Activated CD8-positive, alpha-beta memory T cell treated with anti-CD3 and anti-CD28 coated beads for 4 hours (primary cell): ENCODE measurements at regions not wholly inside any gene's neighbourhood (a gene's known extent, or its start where the extent isn't known, plus 50 kb on each side); places are given as distances from the start of the nearest gene placed in this dataset.

ENCODE experiments used
- DNase-seq, 2 donors: peaks; one replicate each; pipeline ENCODE4 v3.0.0-alpha.2; 2020; ENCODE audit warnings: low read depth in 2 of 2

DNA sequence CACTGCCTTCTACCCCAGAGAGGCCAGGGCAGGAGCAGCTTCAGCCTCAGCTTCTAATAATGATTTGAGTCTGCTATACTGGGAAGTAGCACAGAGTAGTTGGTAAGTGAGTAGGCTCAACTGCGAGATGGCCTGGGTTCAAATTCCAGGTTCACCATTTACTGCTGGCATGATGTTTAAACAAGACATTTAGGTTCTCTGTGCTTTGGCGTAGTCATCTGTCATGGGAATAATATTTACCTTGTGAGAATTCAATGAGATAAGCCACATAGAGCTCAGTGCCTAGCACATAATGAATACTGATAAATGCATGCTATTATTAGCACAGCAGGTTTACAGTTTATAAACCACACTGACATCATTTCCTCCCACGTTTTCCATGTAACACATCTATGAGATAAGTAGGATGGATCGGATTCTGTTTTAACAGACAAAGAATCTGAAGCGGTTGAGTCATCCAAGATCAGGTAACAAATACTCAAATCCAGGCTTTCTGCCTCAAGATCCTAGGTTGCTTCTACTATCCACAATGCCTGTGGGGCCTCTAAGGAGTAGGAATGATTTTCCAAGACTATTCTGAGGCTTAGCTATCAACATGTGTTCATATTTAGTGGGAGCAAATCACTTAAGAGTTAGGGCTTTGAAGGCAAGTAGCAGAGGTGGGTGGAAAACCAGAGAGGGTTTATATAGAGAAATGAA is 72.9 kb upstream of the DTNBP1 start:
- no peak for DNase-seq

- DNase-seq = no peak
Measured at GRCh38 chr6:15734118-15734897, 71.5 kb upstream of the DTNBP1 start.

GRCh38 chr6:15730922-15731321 is 68.1 kb upstream of the DTNBP1 start:
- no peak for DNase-seq

- DNase-seq = no peak
Measured at GRCh38 chr6:15730442-15730841, 67.6 kb upstream of the DTNBP1 start.

- DNase-seq = no peak
Measured at GRCh38 chr6:15722731-15723130, 59.9 kb upstream of the DTNBP1 start.

- DNase-seq = no peak
Measured at GRCh38 chr6:15716889-15717288, 54.1 kb upstream of the DTNBP1 start.

DNA sequence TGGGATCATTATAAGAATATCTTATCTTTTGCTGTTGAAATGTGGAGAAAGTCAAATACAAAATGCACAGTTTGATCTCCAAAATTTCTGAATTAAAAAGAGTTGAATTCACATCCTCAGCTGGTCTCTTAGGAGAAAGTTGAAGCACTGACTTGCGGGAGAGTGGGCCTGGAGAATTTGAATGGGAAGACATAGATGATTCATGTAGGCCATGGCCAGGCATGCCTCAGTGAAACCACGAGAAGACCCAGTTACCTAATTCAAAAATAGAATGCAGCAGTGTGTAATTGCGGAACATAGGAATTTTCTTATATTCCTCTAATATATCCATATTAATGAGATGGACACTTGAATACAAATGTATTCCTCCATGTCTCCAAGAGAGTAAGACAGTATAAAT is 53.0 kb upstream of the DTNBP1 start:
- no peak for DNase-seq

DNA sequence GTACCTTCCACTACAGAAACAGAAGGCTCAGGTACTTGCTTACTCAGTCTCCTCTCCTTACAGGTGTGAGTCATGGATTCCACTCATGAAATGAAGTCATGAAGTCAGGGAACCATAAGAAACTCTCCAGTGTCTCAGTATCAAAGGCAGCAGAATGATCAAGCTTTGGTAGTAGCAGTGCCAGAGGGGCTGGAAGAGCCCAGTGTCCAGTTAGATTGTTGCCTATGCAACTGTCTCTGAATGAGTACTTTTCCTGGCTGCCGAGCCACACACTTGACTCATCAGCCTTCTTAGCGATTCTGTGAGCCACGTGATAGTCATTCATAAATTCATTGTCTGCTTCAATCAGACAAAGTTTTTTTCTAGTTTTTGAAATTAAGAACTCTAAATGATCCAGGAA is 52.2 kb upstream of the DTNBP1 start:
- DNase-seq = no peak

GRCh38 chr6:15714658-15715057 is 51.8 kb upstream of the DTNBP1 start:
- no peak for DNase-seq

GRCh38 chr6:15713325-15713724 is 50.5 kb upstream of the DTNBP1 start:
- no peak for DNase-seq

DNA sequence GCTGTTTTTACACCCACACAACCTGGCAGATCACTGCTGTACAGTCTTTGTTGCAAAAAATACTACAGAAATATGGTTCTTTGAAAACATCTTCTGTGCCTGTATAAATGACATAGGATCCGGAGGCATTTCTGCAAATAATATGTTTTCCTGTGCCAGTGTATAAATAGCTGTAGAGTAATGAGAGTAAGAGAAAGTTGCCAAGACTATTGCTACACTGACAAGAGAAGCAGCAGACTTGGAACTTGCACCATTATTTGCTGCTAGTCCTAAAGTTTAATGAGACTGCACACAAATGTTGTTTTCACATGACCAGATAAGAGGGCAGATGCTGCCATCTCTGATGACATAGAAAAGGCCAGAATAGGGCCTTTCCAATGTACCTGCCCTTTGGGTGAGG is 50.0 kb upstream of the DTNBP1 start:
- no peak for DNase-seq
